H1 (cell line): ENCODE measurements at regions not wholly inside any gene's neighbourhood (a gene's known extent, or its start where the extent isn't known, plus 50 kb on each side); places are given as distances from the start of the nearest gene placed in this dataset.

Experiments used
- CTCF ChIA-PET: fragments of 300-600 bp; sonication (Branson Sonifier 250); formaldehyde crosslinking; loops from one replicate; lab custom pipeline; 2021; ENCODE audit not compliant: partially characterized antibody; lab: Charles Lee
- POLR2A ChIA-PET: fragments of 300-600 bp; sonication (Branson Sonifier 250); formaldehyde crosslinking; loops from one replicate; lab custom pipeline; 2021; ENCODE audit warnings: inconsistent platforms; ENCODE audit not compliant: partially characterized antibody; lab: Charles Lee
- DNase-seq, 2 experiments: peaks; one replicate each; pipeline versions ENCODE4 v3.0.0 to v3.0.0-alpha.2; 2010 to 2022; ENCODE audit warnings: low spot score in 2 of 2, low read depth in 1 of 2, mixed read lengths in 1 of 2
- FAIRE-seq: peaks from 2 replicates; lab custom pipeline; 2011; peaks lifted over from hg19 to GRCh38; lab: Jason Lieb, UNC
- H2AFZ ChIP-seq: 2 replicates; pipeline ENCODE4 v1.8.1; 2012; ENCODE audit warnings: low read length, inconsistent platforms
- H2AK5ac ChIP-seq: 2 replicates; pipeline ENCODE4 v1.6.1; 2013; ENCODE audit warnings: low read depth, low read length
- H2BK120ac ChIP-seq: replicated peaks from 2 replicates; pipeline ENCODE3; 2013; ENCODE audit warnings: low read depth, low read length, inconsistent platforms
- H2BK12ac ChIP-seq: 2 replicates; pipeline ENCODE4 v1.6.1; 2013; ENCODE audit warnings: low read depth, low read length
- H2BK15ac ChIP-seq: 2 replicates; pipeline ENCODE4 v1.6.1; 2013; ENCODE audit warnings: low read length
- H2BK20ac ChIP-seq: 2 replicates; pipeline ENCODE4 v1.6.1; 2013; ENCODE audit warnings: low read length
- H2BK5ac ChIP-seq: 2 replicates; pipeline ENCODE4 v1.6.1; 2013; ENCODE audit warnings: low read depth, low read length
- H3K14ac ChIP-seq: 2 replicates; pipeline ENCODE4 v1.6.1; 2013; ENCODE audit warnings: inconsistent platforms; ENCODE audit not compliant: insufficient read length
- H3K18ac ChIP-seq: 2 replicates; pipeline ENCODE4 v1.6.1; 2013; ENCODE audit warnings: low read length; ENCODE audit errors: extremely low read depth
- H3K23ac ChIP-seq: 2 replicates; pipeline ENCODE4 v1.6.1; 2013; ENCODE audit warnings: inconsistent platforms; ENCODE audit not compliant: insufficient read length
- H3K23me2 ChIP-seq: 2 replicates; pipeline ENCODE4 v1.6.1; 2013; ENCODE audit warnings: low read depth, low read length
- H3K27ac ChIP-seq: 2 replicates; pipeline ENCODE4 v1.6.1; 2011; ENCODE audit warnings: low read depth, low read length, inconsistent platforms
- H3K27me3 ChIP-seq, 4 experiments: replicated peaks in 1 of 4; 1 replicate in 1 of 4; 2 replicates in 3 of 4; pipeline versions ENCODE4 v1.6.1 to v1.8.1; 2011 to 2013; ENCODE audit warnings: low read length in 3 of 4, mild to moderate bottlenecking in 3 of 4, inconsistent platforms in 2 of 4, mixed read lengths in 2 of 4, moderate library complexity in 1 of 4; ENCODE audit not compliant: control insufficient read depth in 3 of 4, insufficient read depth in 3 of 4; ENCODE audit errors: extremely low read depth in 1 of 4
- H3K36me3 ChIP-seq, 4 experiments: 2 replicates each; pipeline versions ENCODE4 v1.6.1 to v1.8.1; 2011 to 2013; ENCODE audit warnings: mild to moderate bottlenecking in 4 of 4, low read length in 3 of 4, moderate library complexity in 2 of 4, control low read depth in 1 of 4, inconsistent platforms in 1 of 4; ENCODE audit not compliant: insufficient read depth in 4 of 4, control insufficient read depth in 2 of 4
- H3K4ac ChIP-seq: replicated peaks from 2 replicates; pipeline ENCODE3; 2013; ENCODE audit warnings: low read length, low read depth, mixed read lengths, inconsistent platforms; ENCODE audit not compliant: insufficient read length
- H3K4me1 ChIP-seq, 4 experiments: replicated peaks in 1 of 4; 1 replicate in 1 of 4; 2 replicates in 3 of 4; pipeline versions ENCODE4 v1.6.1 to v1.8.1; 2011 to 2013; ENCODE audit warnings: low read length in 3 of 4, inconsistent platforms in 2 of 4, mixed read lengths in 1 of 4; ENCODE audit not compliant: insufficient read depth in 4 of 4, control insufficient read depth in 3 of 4
- H3K4me2 ChIP-seq, 2 experiments: 2 replicates each; pipeline versions ENCODE4 v1.6.1 to v1.8.1; 2011 to 2013; ENCODE audit warnings: low read depth in 2 of 2, low read length in 2 of 2, control low read depth in 1 of 2, inconsistent platforms in 1 of 2, mild to moderate bottlenecking in 1 of 2; ENCODE audit not compliant: insufficient read depth in 1 of 2
- H3K4me3 ChIP-seq, 4 experiments: fragments of 200-600, 300-600 bp in 1 of 4; sonication (generic), shearing (Covaris generic), sonication (Bioruptor Twin) in 1 of 4; 2 replicates each; pipeline versions ENCODE4 v1.5.1 to v1.8.1; 2011 to 2016; ENCODE audit warnings: low read length in 4 of 4, low read depth in 3 of 4, control low read depth in 2 of 4, inconsistent platforms in 2 of 4, mild to moderate bottlenecking in 2 of 4, mixed read lengths in 1 of 4, moderate library complexity in 1 of 4; ENCODE audit not compliant: insufficient read depth in 2 of 4; ENCODE audit errors: extremely low read depth in 1 of 4
- H3K56ac ChIP-seq: replicated peaks from 2 replicates; pipeline ENCODE3; 2013; ENCODE audit warnings: low read depth, mild to moderate bottlenecking, mixed read lengths, low read length, inconsistent platforms; ENCODE audit not compliant: insufficient read length
- H3K79me1 ChIP-seq: 2 replicates; pipeline ENCODE4 v1.6.1; 2013; ENCODE audit warnings: low read depth, low read length, control low read depth
- H3K79me2 ChIP-seq, 2 experiments: 2 replicates each; pipeline versions ENCODE4 v1.6.1 to v1.8.1; 2012 to 2013; ENCODE audit warnings: low read length in 2 of 2, mild to moderate bottlenecking in 2 of 2, inconsistent platforms in 1 of 2; ENCODE audit not compliant: insufficient read depth in 2 of 2, control insufficient read depth in 1 of 2
- H3K9ac ChIP-seq, 4 experiments: replicated peaks in 1 of 4; 1 replicate in 1 of 4; 2 replicates in 3 of 4; pipeline versions ENCODE4 v1.6.1 to v1.8.1; 2011 to 2013; ENCODE audit warnings: low read depth in 3 of 4, low read length in 3 of 4, control low read depth in 2 of 4, mild to moderate bottlenecking in 2 of 4, moderate library complexity in 2 of 4, inconsistent platforms in 1 of 4; ENCODE audit errors: extremely low read depth in 1 of 4
- H3K9me3 ChIP-seq, 2 experiments: 2 replicates each; pipeline versions ENCODE4 v1.6.1 to v1.8.1; 2012 to 2013; ENCODE audit warnings: mild to moderate bottlenecking in 2 of 2, moderate library complexity in 2 of 2, control low read depth in 1 of 2, inconsistent platforms in 1 of 2, low read depth in 1 of 2, low read length in 1 of 2, mixed read lengths in 1 of 2; ENCODE audit not compliant: insufficient read depth in 2 of 2
- H4K20me1 ChIP-seq, 2 experiments: replicated peaks in 1 of 2; 2 replicates each; pipeline versions ENCODE3 to v1.8.1; 2011 to 2013; ENCODE audit warnings: inconsistent platforms in 2 of 2, low read length in 2 of 2, mild to moderate bottlenecking in 1 of 2; ENCODE audit not compliant: insufficient read depth in 2 of 2, control insufficient read depth in 1 of 2
- H4K5ac ChIP-seq: 2 replicates; pipeline ENCODE4 v1.6.1; 2013; ENCODE audit warnings: low read length, low read depth, mixed read lengths, inconsistent platforms; ENCODE audit not compliant: insufficient read length
- H4K8ac ChIP-seq: 2 replicates; pipeline ENCODE4 v1.8.0; 2013; ENCODE audit warnings: mild to moderate bottlenecking, moderate library complexity, low read length, inconsistent platforms; ENCODE audit not compliant: insufficient read depth; ENCODE audit errors: extremely low read depth
- H4K91ac ChIP-seq: replicated peaks from 2 replicates; pipeline ENCODE3; 2013; ENCODE audit warnings: low read length, mixed read lengths, inconsistent platforms; ENCODE audit not compliant: insufficient read length
- CTCF ChIP-seq, 3 experiments: IDR thresholded peaks; 1 replicate in 2 of 3; 2 replicates in 1 of 3; pipeline versions ENCODE4 v1.5.1 to v1.6.1; 2011; ENCODE audit warnings: low read length in 3 of 3, mild to moderate bottlenecking in 3 of 3, inconsistent platforms in 2 of 3, low read depth in 1 of 3, moderate library complexity in 1 of 3; ENCODE audit not compliant: insufficient read depth in 1 of 3; ENCODE audit errors: control extremely low read depth in 1 of 3
- RAD21 ChIP-seq, 2 experiments: IDR thresholded peaks in 1 of 2; conservative IDR thresholded peaks in 1 of 2; 2 replicates each; pipeline ENCODE4 v1.6.1; 2011; ENCODE audit warnings: low read depth in 2 of 2, low read length in 2 of 2, improper control_type of control experiment in 1 of 2, inconsistent platforms in 1 of 2, mild to moderate bottlenecking in 1 of 2, moderate library complexity in 1 of 2
- TBP ChIP-seq: IDR thresholded peaks from 2 replicates; pipeline ENCODE4 v1.6.1; 2011; ENCODE audit warnings: low read depth, low read length, improper control_type of control experiment
- USF2 ChIP-seq: IDR thresholded peaks from 2 replicates; pipeline ENCODE4 v1.6.1; 2011; ENCODE audit warnings: low read length, improper control_type of control experiment
- WGBS, 2 experiments: shearing (Covaris generic) in 1 of 2; methylation state at CpG; one replicate each; pipeline versions ENCODE4 v1.1.6 to v1.1.7; 2013 to 2015; ENCODE audit warnings: low lambda C conversion rate in 2 of 2, mixed read lengths in 2 of 2, inconsistent platforms in 1 of 2, low coverage in 1 of 2, missing lambda C conversion rate in 1 of 2; ENCODE audit not compliant: insufficient replicate concordance in 2 of 2, insufficient coverage in 1 of 2, insufficient read length in 1 of 2; ENCODE audit errors: extremely low coverage in 1 of 2, missing lambda C conversion rate in 1 of 2; 5-methylcytosine and 5-hydroxymethylcytosine counted together

DNA sequence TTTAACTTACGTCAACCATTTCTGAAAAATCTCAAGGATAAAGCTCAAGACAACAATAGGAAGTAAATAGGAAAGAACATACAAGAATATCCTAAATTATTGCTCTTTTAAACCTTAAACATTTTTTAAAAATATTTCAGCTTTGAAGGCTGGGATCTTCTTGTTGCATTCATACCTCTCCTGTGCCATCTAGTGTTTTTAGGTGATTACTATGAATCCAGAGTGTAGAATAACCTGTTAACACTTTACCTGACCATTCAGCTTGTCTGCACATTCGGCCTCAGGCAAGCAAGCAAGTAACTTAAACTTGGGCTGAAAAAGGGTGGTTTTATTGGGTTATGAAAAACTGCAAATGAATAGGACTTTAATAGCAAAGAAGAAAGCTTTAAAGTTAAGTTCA lies 507.8 kb upstream of the INTU start:
- no peaks in the 10 kb centered on the region for H4K20me1 ChIP-seq
- H2BK20ac ChIP-seq, result no peak overlapping the region
- peak overlapping the region; percentile 63 for H2BK120ac ChIP-seq
- no peak overlapping the region for H3K14ac ChIP-seq
- no peaks in the 10 kb centered on the region for H3K27me3 ChIP-seq
- no peak overlapping the region for H3K23ac ChIP-seq
- CTCF ChIA-PET, result interaction anchor here (0.5 to 1.9 kb wide), 9 partner anchors 9 to 598 kb away, joined by 3 to 7 read pairs (median 3); no protein-coding TSS in a partner anchor
- TF ChIP-seq CTCF (IDR thresholded peaks at IDR 0.05; ENCODE audit: control extremely low read depth in 1 of 3, insufficient read depth in 1 of 3, low read depth in 1 of 3, low read length in 3 of 3) (peak in 1 of 3 experiments; percentile 32; a peak in 1 of 4 replicates), USF2 (no peak), RAD21 (IDR thresholded peaks at IDR 0.05 in 1 of 2, conservative IDR thresholded peaks at IDR 0.05 in 1 of 2; ENCODE audit: low read depth in 2 of 2, low read length in 2 of 2) (peak; percentile 62 to 70), TBP (no peak)
- TF ChIP-seq, all 59 proteins: peak for 2
- Histone ChIP-seq H3K4ac (no peak overlapping the region), H4K91ac (no peak overlapping the region), H2AK5ac (no peak overlapping the region), H2BK15ac (no peak overlapping the region), H3K79me1 (no peaks in the 10 kb centered on the region), H2BK12ac (no peak overlapping the region), H3K4me1 (peaks cover 0 to 6% (median 2%) of the 10 kb centered on the region in 4 experiments; a peak in 4 of 7 replicates), H4K5ac (no peak overlapping the region), H3K23me2 (no peaks in the 10 kb centered on the region), H3K56ac (no peak overlapping the region), H4K8ac (no peak overlapping the region), H3K9me3 (no peaks in the 10 kb centered on the region), H3K27ac (no peak overlapping the region), H3K4me2 (no peak overlapping the region), H3K36me3 (no peaks in the 10 kb centered on the region; a peak in 2 of 8 replicates), H3K79me2 (no peaks in the 10 kb centered on the region), H3K18ac (no peak overlapping the region), H3K9ac (no peak overlapping the region), H3K4me3 (no peak overlapping the region), H2BK5ac (no peak overlapping the region), H2AFZ (no peak overlapping the region)
- 84% methylated on average over 2 of the region's 2 CpGs; no CpG with 5 or more reads in 1 of the 2 experiments for WGBS, 2 experiments
- POLR2A ChIA-PET, result no interaction called here
- FAIRE-seq (no peak), DNase-seq (no peak)
